Natural killer cell (primary cell): ENCODE measurements at regions not wholly inside any gene's neighbourhood (a gene's known extent, or its start where the extent isn't known, plus 50 kb on each side); places are given as distances from the start of the nearest gene placed in this dataset.

ENCODE experiments used
- ATAC-seq, 3 donors: fragments of 150-1000 bp in 2 of 3; fragments of 200-7000 bp in 1 of 3; cut with Tn5 transposase; 1 replicate in 1 of 3; 2 replicates in 2 of 3; pipeline ENCODE4 v1.10.0; 2021; ENCODE audit warnings: mild to moderate bottlenecking in 2 of 3, moderate library complexity in 2 of 3
- DNase-seq, 2 donors: peaks; one replicate each; pipeline versions ENCODE4 v3.0.0 to v3.0.0-alpha.2; 2013 to 2021; ENCODE audit warnings: mixed read lengths in 1 of 2
- H3K27ac ChIP-seq: one replicate; pipeline ENCODE4 v1.5.1; 2013; ENCODE audit warnings: mild to moderate bottlenecking, low read length
- H3K27me3 ChIP-seq: one replicate; pipeline ENCODE4 v1.6.1; 2013; ENCODE audit warnings: low read length; ENCODE audit not compliant: control insufficient read depth, insufficient read depth
- H3K36me3 ChIP-seq: one replicate; pipeline ENCODE4 v1.6.1; 2013; ENCODE audit warnings: low read length; ENCODE audit not compliant: control insufficient read depth, insufficient read depth
- H3K4me1 ChIP-seq: one replicate; pipeline ENCODE4 v1.6.1; 2013; ENCODE audit warnings: low read length; ENCODE audit not compliant: control insufficient read depth, insufficient read depth
- H3K4me3 ChIP-seq: one replicate; pipeline ENCODE4 v1.5.1; 2013; ENCODE audit warnings: low read length
- H3K9me3 ChIP-seq: one replicate; pipeline ENCODE4 v1.6.1; 2013; ENCODE audit warnings: low read length; ENCODE audit not compliant: control insufficient read depth, insufficient read depth
- H3K27ac Mint-ChIP-seq, 2 donors: one replicate each; pipeline ENCODE4 v1.8.0; 2022; ENCODE audit warnings: mild to moderate bottlenecking in 2 of 2, mixed read lengths in 2 of 2, moderate library complexity in 1 of 2
- H3K27me3 Mint-ChIP-seq, 2 donors: one replicate each; pipeline ENCODE4 v1.8.0; 2022; ENCODE audit warnings: low read depth in 2 of 2, mixed read lengths in 2 of 2
- H3K36me3 Mint-ChIP-seq: one replicate; pipeline ENCODE4 v1.8.0; 2022; ENCODE audit warnings: mixed read lengths
- H3K4me1 Mint-ChIP-seq, 2 donors: one replicate each; pipeline ENCODE4 v1.8.0; 2022; ENCODE audit warnings: mixed read lengths in 2 of 2
- H3K4me3 Mint-ChIP-seq: one replicate; pipeline ENCODE4 v1.8.0; 2022; ENCODE audit warnings: mild to moderate bottlenecking, moderate library complexity, mixed read lengths
- H3K9me3 Mint-ChIP-seq, 2 donors: one replicate each; pipeline ENCODE4 v1.8.0; 2022; ENCODE audit warnings: mixed read lengths in 2 of 2
- CTCF ChIP-seq: fragments of 200-600 bp; IDR thresholded peaks from one replicate; pipeline ENCODE4 v1.8.0; 2022; ENCODE audit warnings: antibody characterized with exemption
- WGBS: methylation state at CpG from one replicate; pipeline ENCODE4 v1.1.7; 2013; ENCODE audit warnings: missing lambda C conversion rate; ENCODE audit not compliant: insufficient coverage; 5-methylcytosine and 5-hydroxymethylcytosine counted together
- intact Hi-C: fragments of 100-400 bp; cut with micrococcal nuclease; formaldehyde crosslinking; loops from one replicate; pipeline ENCODE4 v1.14.2; 2022

GRCh38 chr12:91810077-91810476, 335.6 kb downstream of the BTG1 start:
- intact Hi-C loops, result loop anchor here (2.0 to 10.0 kb wide), 5 partner anchors 67 to 762 kb away; partner anchors contain the start of gene BTG1
- WGBS, result 80% methylated on average over 1 of the region's 1 CpG
- Mint-ChIP-seq H3K27ac (no peak overlapping the region), H3K9me3 (peaks cover 5 to 14% of the 10 kb centered on the region in 2 donors), H3K4me3 (no peak overlapping the region), H3K27me3 (no peaks in the 10 kb centered on the region), H3K4me1 (peaks cover 6 to 10% of the 10 kb centered on the region in 2 donors), H3K36me3 (peaks cover 26% of the 10 kb centered on the region)
- ATAC-seq, result no peak
- Histone ChIP-seq H3K4me3 (no peak overlapping the region), H3K4me1 (no peaks in the 10 kb centered on the region), H3K36me3 (no peaks in the 10 kb centered on the region), H3K27me3 (no peaks in the 10 kb centered on the region), H3K27ac (no peak overlapping the region), H3K9me3 (peaks cover 3% of the 10 kb centered on the region)
- TF ChIP-seq CTCF, result no peak
- DNase-seq, result no peak

GRCh38 chr12:91805031-91805430, 340.6 kb downstream of the BTG1 start:
- Mint-ChIP-seq H3K27me3 (no peaks in the 10 kb centered on the region), H3K9me3 (peaks cover 9 to 14% of the 10 kb centered on the region in 2 donors), H3K27ac (no peak overlapping the region), H3K4me1 (no peaks in the 10 kb centered on the region), H3K36me3 (peaks cover 26% of the 10 kb centered on the region), H3K4me3 (no peak overlapping the region)
- Histone ChIP-seq H3K27me3 (no peaks in the 10 kb centered on the region), H3K36me3 (no peaks in the 10 kb centered on the region), H3K27ac (no peak overlapping the region), H3K9me3 (no peaks in the 10 kb centered on the region), H3K4me1 (no peaks in the 10 kb centered on the region), H3K4me3 (no peak overlapping the region)
- no peak for ATAC-seq
- intact Hi-C loops, result no loop called here
- no peak for DNase-seq
- 93% methylated on average over 5 of the region's 5 CpGs for WGBS
- TF ChIP-seq CTCF, result no peak

- Mint-ChIP-seq H3K4me1 (no peaks in the 10 kb centered on the region), H3K36me3 (peaks cover 26% of the 10 kb centered on the region), H3K27me3 (no peaks in the 10 kb centered on the region), H3K4me3 (no peak overlapping the region), H3K27ac (no peak overlapping the region), H3K9me3 (peaks cover 9 to 14% of the 10 kb centered on the region in 2 donors)
- no peak for TF ChIP-seq CTCF
- WGBS, result 100% methylated on average over 1 of the region's 1 CpG
- Histone ChIP-seq H3K36me3 (no peaks in the 10 kb centered on the region), H3K9me3 (no peaks in the 10 kb centered on the region), H3K27ac (no peak overlapping the region), H3K4me3 (no peak overlapping the region), H3K27me3 (no peaks in the 10 kb centered on the region), H3K4me1 (no peaks in the 10 kb centered on the region)
- intact Hi-C loops, result no loop called here
- ATAC-seq, result no peak
- no peak for DNase-seq
Observed at GRCh38 chr12:91804533-91804932, 341.1 kb downstream of the BTG1 start.

GRCh38 chr12:91801048-91801447, 344.6 kb downstream of the BTG1 start:
- DNase-seq (no peak), ATAC-seq (no peak)
- Histone ChIP-seq H3K9me3 (no peaks in the 10 kb centered on the region), H3K36me3 (no peaks in the 10 kb centered on the region), H3K27me3 (no peaks in the 10 kb centered on the region), H3K4me1 (no peaks in the 10 kb centered on the region), H3K27ac (no peak overlapping the region), H3K4me3 (no peak overlapping the region)
- H3K36me3 Mint-ChIP-seq, result peaks cover 9% of the 10 kb centered on the region
- WGBS, result 100% methylated on average over 1 of the region's 1 CpG
- H3K27ac Mint-ChIP-seq, result no peak overlapping the region
- H3K9me3 Mint-ChIP-seq, result peaks cover 4 to 7% of the 10 kb centered on the region in 2 donors
- peaks cover 0 to 18% of the 10 kb centered on the region in 2 donors for H3K27me3 Mint-ChIP-seq
- no peaks in the 10 kb centered on the region for H3K4me1 Mint-ChIP-seq
- no peak overlapping the region for H3K4me3 Mint-ChIP-seq
- TF ChIP-seq CTCF, result no peak
- intact Hi-C loops, result no loop called here
